ENCODE measurements at regions not wholly inside any gene's neighbourhood (a gene's known extent, or its start where the extent isn't known, plus 50 kb on each side); places are given as distances from the start of the nearest gene placed in this dataset.
"Not testable (repeated sequence)": the region's sequence is repeated elsewhere in the genome, so short reads cannot be mapped to it uniquely, and the experiment has no call there.

GRCh38 chr3:193047461-193047860 is 129.8 kb upstream of the MB21D2 start:
- DNase-seq, ATAC-seq: not testable (repeated sequence)

DNA sequence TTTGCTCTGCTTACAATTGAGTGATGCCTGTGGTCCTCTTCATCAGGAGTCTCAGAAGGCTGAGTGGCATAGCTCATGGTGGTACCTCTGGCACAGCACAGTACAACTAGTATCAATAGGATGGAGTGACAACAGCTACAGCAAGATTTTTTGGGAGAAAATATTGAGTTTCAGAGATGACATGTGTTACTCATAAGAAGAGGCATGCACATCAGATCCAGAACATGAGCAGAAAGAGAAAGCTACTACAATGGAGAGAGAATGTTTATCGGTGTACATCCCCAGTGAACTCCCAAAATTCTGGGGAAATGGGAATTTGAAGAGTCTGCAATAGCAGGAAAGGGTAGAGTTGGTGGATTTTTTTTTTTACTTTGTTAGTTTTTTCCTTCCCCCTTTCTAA is 130.5 kb upstream of the MB21D2 start:
- DNase-seq, result no peak
- no peak for ATAC-seq

DNA sequence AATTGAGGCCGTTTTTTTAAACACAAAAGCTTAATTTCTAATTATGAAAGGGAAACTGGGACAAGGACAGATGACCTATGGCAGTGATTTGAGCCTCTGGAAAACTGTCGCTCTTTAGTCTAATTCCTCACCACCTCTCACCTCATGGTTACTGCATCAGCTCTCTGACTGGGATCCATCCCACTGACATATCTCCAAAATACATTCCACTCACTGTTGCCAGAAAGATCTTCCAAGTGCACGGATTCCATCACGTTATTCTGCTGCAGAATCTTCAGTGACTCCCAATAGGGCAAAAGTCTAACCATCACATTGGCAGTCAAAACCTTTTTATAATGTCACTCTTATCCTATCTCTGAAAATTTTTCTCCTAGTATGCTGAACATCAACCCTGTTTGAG is 132.3 kb upstream of the MB21D2 start:
- ATAC-seq (no peak), DNase-seq (no peak)

DNA sequence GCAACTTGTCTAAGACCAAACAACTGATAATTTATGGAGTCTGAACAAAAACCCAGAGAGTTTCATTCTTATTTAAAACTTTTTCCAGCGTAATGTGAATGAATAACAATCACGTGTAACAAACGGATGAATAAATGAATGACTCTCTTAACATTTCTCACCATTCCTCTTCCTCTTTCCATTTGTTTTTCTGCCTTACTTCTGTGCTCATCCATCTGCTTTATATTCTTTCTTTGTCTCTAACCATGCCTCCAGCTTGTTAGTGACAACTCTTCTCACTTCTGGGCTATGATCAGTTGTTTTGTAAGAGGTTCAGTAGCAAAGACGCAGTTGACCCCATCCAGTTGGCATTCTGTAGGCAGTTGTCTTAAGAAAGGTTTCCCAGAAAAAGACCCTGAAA is 133.7 kb upstream of the MB21D2 start:
- no peak for DNase-seq
- no peak for ATAC-seq

- DNase-seq (no peak), ATAC-seq (no peak)
Observed at GRCh38 chr3:193052354-193053045, 134.8 kb upstream of the MB21D2 start.

- DNase-seq (no peak), ATAC-seq (no peak)
Observed at GRCh38 chr3:193053046-193053435, 135.4 kb upstream of the MB21D2 start.

- DNase-seq (no peak), ATAC-seq (no peak)
Observed at GRCh38 chr3:193055352-193055751, 137.7 kb upstream of the MB21D2 start.

- no peak for DNase-seq
- ATAC-seq, result no peak
Observed at GRCh38 chr3:193057616-193058015, 140.0 kb upstream of the MB21D2 start.

DNA sequence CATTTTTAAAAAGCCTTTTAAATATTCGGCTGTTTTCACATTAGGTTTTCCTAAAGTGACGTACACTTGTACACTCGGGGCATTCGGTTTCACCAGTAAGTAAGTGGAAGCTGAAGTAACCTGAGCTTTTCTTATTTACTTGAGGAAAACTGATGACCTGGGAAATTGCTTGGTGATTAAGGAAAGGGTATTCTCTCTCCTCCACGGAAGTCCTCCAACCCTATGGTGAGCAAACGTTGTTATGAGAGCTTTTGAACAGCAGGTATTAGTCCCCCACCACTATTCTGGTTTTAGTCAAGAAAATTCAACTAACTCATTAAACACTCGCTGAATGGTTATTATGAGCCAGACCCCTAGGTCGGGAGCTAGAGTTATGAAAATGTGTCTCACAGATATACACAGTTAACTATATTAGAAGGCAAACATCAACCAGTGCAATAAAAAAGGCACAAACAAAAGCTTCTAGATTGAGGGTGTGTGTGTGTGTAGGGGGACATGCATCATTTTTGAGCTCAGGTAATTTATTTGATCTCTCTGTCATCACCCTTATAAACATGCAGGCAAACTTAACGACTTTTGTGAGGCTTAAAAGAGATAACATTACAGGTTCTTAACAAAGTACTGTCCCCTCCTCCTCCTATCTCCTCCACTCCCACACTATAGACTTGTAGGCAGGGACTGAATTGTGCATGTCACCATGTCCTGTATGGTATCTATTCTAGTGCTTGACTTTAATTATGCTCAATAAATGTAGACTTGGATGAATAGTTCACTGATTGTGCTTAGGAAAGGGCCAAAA is 143.3 kb upstream of the MB21D2 start:
- ATAC-seq (no peak), DNase-seq (no peak)

- no peak for ATAC-seq
- DNase-seq, result no peak
Observed at GRCh38 chr3:193068365-193068764, 150.7 kb upstream of the MB21D2 start.

GRCh38 chr3:193069732-193070131 is 152.1 kb upstream of the MB21D2 start:
- ATAC-seq, DNase-seq: not testable (repeated sequence)

- no peak for DNase-seq
- ATAC-seq, result no peak
Observed at GRCh38 chr3:193078996-193079753, 161.5 kb upstream of the MB21D2 start.

DNA sequence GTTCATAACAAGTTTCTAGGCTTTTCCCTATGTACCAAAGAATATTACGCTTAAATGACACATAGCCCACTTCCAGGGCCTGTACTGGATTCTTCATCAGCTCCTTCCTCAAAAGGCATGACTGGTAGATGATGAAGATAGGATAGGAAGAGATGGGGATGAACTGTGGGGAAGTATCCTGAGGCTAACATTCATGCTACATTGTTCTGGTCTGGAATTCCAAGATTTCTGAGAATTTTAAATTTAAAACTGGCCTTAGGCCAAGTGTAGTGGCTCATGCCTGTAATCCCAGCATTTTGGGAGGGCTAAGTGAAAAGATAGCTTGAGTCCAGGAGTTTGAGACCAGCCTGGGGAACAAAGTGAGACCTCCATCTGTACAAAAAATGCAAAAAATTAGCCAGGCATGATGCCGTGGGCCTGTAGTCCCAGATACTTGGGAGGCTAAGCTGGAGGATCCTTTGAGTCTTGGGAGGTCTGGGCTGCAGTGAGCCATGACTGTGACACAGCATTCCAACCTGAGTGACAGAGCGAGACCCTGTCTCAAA is 160.1 kb upstream of the PLAAT1 start:
- ATAC-seq, result no peak
- no peak for DNase-seq

- DNase-seq (no peak), ATAC-seq (no peak)
Observed at GRCh38 chr3:193085655-193086054, 155.4 kb upstream of the PLAAT1 start.

DNA sequence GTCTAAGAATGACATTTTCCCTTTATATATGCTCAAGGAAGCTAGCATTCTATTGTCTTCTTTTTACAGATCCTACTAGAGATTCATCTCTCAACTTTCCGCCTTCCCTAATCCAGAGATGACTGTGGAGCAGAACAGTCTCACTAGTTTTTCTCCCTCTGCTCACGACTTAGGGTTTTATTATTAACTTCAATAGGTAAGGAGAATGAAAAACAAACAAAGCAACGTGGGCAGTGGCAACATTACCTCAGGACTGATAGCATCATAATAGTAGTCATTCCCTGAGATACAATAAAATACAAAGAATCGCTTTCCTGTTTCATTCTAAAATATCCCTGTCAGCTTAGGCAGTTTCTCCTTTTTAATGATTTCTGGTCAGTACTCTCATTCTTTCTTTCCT is 154.3 kb upstream of the PLAAT1 start:
- ATAC-seq (no peak), DNase-seq (no peak)

GRCh38 chr3:193087336-193087735 is 153.7 kb upstream of the PLAAT1 start:
- ATAC-seq (no peak), DNase-seq (no peak)

GRCh38 chr3:193095366-193095765 is 145.7 kb upstream of the PLAAT1 start:
- DNase-seq (no peak), ATAC-seq (no peak)

GRCh38 chr3:193096076-193096475 is 144.9 kb upstream of the PLAAT1 start:
- no peak for ATAC-seq
- DNase-seq, result no peak

DNA sequence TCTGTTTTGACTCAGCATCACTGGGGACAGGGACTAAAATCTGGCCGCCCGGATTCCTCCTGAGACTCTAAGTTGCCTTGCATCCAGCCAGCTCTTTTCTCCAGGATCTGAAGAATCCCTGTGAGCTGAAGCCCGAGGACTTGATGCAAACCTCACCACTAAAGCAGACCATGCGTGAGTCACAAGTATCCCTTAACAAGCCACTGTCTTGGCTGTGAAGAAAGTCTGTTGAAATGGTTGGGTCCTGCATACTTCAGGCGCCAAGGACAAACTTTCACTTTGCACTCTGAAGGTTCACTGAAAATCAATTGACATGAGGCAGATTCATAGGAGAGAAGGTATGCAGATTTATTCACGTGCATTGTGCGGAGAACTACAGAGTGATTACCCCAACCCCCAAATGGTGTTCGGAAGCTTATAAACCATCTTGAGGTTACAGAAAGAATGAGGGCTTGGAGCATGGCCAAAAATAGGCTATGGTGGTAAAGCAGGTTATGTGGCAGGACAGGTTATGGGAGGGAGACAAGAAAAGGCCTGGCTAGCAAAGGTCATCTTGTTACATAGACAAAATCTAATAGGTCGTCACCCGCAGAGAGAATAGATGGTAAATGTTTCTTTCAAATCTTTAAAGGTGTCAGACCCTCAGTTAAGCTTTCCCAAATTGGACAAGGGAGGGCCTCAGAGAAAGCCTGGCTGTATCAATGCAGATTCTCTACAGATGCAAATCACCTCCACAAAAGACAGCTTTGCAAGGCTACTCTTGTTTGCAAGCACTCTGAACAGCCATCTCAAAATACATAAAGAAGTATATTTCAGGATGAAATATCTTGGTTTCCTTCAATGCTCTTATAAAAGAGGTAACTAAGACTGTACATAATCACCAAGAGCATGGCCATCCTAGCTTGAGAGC is 126.3 kb upstream of the PLAAT1 start:
- ATAC-seq (no peak), DNase-seq (no peak)

DNA sequence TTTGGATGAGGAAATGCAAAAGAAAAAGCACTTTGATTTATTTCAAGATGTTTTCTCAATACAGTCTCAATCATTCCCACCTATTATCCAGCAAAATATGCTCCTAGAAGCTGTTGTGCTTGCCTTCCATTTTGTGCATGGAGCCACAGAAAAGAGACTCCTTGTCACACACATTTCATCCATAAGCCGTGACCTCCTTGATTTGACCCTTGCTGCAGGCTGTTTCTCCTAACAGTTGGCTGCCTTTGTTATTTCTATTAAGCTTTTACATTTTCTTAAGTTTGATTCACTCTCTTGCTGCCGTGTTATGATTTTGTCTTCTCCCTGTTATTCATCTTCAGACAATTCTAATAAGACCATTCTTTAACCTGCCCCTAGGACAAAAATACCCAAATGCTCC is 124.2 kb upstream of the PLAAT1 start:
- DNase-seq (no peak), ATAC-seq (no peak)

DNA sequence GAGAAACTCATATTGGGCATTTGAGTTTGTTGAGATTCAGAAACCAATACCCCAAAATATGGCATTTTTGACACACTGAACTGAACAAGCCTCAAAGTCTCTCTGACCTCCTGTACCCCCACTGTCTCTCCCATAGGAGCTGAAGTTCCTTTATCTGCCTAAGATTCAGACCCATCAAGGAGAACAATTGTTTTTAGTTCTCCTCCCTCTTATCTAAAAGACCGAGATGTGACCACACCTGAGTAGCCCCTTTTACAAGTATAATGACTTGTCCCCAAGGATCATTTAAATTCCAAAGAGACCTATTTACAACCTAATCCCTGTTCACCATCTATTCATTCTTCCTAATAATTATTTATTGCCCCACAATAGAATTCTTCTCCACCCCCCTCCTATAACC is 122.1 kb upstream of the PLAAT1 start:
- no peak for ATAC-seq

DNA sequence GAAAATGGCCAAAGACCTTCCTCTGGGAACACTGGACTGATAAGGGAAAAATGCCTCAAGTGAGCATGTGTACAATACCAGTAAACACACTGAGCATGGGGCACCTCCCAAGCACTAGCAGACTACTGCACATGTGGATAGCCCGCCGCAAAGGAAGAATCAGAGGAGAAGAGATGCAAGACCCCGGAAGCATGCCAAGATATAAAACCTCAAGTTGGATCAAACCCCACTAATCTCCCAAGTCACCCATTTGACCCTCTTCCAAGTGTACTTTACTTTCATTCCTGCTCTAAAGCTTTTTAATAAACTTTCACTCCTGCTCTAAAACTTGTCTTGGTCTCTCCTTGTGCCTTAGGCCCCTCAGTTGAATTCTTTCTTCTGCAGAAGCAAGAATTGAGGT is 121.1 kb upstream of the PLAAT1 start:
- ATAC-seq, result no peak
- DNase-seq, result no peak

More for the DNA sequence above, 122.1 kb upstream of the PLAAT1 start:
- no peak for DNase-seq

Data from stimulated activated naive CD8-positive, alpha-beta T cell treated with anti-CD3 and anti-CD28 coated beads, Interleukin-15, Interleukin-2, amounts not matched to agents 100 U/mL and 50 U/mL, for 24 hours (primary cell).